Islet of Langerhans (tissue), 1 donor: ENCODE measurements at regions not wholly inside any gene's neighbourhood (a gene's known extent, or its start where the extent isn't known, plus 50 kb on each side); places are given as distances from the start of the nearest gene placed in this dataset.

Source experiments
- FAIRE-seq: peaks from one replicate; lab custom pipeline; 2011; peaks lifted over from hg19 to GRCh38; lab: Jason Lieb, UNC

DNA sequence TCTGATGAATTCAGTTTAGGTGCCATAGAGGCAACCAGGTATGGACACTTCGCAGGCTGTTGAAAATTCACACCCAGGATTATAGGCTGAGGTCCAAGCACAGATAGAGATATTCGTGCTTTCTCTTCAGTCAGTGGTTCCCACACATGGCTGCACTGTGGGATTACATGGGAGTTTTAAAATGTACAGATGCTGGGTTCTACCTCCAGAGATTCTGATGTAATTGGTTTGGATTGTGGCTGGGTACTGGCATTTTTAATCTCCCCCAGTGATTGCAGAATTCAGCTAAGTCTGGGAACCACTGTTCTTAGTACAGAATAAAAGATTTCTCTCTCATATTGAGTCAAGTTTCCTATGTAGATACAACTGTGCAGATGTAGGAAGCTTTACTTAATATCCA, 91.6 kb downstream of the FOXB1 start:
- no peak for FAIRE-seq

DNA sequence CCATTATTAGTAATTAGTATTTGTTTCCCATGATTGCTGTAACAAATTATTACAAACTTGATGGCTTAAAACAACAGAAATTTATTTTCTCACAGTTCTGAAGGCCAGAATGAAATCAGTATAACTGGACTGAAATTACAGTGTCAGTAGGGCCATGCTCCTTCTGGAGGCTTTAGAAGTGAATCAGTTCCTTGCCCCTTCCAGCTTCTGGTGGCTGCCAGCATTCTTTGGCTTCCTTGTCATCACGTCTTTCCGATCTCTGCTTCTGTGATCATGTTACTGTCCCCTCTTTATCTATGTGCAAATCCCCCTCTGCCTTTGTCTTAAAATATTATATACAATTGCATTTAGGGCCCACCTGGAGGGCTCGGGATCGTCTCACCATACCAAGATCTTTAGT, 92.0 kb downstream of the FOXB1 start:
- FAIRE-seq, result no peak

DNA sequence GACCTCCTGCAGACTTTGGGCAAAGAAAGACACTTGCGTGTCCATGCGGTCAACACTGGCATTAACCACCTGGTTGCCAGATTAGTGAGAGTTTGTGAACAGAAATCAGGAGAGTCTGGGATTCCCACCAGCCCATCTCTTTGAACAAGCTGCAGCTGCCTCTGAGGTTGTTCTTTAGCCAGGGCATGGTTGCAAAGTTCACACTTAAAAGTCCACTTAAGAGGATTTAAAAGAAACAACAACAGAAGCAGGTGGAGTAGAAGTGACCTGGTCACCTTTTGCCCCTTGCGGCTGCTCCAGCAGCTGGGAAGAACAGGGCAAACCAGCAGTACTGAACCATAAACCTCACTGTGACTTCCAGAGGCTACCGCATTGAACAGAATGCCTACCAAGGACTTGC, 97.3 kb downstream of the FOXB1 start:
- no peak for FAIRE-seq

DNA sequence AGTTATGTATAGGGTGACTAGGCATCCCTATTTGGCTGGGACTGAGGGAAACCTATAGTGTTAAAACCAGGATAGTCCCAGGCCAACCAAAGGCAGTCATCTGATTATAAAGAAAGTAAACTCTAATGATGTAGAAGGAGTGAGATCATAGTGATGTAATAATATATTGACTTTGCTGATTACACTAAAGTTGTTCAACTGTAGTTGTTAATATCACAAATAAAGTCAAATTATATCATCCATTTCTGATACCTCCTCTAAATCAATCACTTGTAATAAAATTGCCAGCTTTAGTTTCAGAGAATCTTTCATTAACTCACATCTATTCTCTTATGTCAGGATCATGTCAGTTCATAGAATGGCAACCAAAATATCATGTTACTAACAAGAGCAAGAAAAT, 98.6 kb downstream of the FOXB1 start:
- no peak for FAIRE-seq

DNA sequence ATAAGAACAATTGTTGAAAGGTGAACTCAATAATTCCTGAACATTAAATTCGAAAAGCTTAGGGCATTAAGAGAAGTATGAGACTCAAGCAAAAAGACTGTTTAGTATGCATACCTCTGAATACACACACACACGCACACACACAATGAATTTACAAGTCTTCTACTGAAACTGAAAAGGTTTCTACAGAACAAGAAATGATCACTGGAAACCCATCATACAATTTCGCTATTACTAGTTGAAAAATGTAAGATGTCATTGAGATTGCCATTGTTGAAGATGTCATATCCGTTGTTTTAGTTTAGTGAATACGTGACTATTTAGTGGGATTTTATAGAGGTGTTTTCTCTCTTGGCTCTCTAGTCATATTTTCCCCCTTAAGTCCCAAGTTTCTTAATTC, 106.8 kb downstream of the FOXB1 start:
- no peak for FAIRE-seq

DNA sequence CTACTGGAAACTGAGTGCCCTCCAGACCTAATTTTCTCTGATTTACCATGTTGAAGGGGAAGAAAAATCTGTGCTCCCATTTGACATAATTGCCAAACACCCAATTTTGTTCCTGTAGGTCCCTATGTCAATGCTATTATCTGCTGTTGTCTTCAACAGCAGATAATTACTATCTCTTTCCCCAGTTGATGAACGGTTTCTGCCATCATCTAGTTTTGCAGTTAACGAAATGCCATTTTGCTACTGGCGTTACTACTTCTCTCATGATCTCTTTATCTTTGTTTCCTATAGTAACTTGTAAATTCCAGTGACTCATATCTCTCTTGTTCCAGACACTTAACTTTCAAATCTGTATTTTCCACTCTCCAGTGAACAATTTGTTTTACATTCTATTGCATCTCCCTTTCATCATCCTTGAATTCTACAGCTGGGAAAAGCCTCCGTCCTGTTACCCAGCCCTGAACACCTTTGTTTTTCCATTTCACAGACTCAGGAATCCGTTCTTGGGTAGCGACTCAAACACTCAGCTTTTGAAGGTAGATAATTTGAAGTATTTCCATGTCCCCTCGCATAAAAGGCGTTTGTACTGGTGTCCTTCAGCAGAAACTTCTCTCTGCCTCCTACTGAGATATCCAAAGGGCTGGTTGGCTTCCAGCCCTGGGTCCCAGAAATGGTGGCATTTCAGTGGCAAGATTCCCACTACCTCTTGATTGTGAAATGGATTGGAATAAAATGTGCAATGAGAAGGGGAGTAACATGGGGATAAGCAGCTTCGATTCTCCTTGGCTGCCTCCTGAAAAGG, 111.7 kb downstream of the FOXB1 start:
- FAIRE-seq, result no peak

DNA sequence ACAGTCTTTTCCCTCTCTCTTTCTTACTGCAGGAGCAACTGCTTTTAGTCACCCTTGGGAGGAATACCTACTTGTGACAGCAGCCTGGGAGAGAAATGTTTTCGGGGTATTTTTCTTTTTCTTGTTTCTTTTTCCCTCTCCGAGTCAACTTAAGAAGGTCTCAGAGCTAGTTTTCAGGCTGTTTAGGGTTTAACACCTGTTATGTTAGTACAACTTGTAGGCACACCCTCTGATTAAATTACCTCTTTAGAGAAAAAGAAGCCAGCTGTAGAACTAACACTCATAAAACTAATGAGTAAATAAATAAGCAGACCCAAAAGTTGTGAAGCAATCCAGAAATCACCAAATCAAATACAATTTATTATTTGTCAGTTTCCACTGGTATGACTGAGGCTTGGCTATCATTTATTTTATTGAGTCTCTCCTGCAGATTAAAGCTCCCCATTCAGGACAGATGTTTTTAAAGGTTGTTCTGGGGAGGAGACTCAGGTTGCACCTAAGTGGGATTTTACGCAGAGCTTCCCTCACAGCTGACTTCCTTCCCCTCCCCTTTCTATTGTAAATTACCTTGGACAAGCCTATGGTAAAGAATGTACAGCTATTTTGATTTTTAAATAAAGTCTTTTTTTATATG, 112.5 kb downstream of the FOXB1 start:
- no peak for FAIRE-seq

DNA sequence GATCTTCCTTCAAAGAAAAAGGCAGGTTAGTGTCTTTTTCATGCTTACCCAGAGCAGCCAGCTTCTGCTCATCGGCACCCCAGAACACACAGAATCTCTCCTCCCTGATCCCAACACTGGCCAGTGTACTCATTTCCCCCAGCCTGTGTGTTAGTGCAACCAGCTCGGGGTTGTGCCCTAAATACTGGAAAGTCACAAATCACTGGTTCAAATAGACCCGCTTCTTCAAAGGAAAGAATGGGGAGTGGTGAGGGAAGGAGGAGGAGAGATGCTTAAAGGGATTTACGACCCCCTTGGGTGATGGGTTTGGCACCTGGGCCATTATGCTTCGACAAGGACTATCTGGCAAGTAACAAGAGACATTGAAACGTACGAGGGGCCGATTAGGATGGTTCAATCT, 114.0 kb downstream of the FOXB1 start:
- FAIRE-seq, result no peak

DNA sequence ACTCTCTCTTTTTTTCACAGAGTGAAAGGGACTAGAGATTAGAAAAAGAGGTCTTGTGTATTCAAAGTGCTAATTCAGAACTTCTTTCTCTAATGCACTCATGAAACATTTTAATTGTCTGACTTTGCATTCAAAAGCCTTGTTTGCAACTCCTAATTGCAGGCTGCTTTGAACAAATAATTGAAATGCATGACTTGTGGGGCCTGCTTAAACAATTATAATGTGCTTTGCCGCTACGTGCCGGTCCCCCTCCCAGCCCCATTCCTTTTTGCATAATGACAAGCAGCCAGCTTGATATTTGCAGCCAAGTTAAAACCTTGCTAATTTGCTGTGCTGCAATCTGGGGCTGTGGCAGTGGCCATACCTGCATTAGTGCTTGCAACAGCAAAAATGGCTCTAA, 114.5 kb downstream of the FOXB1 start:
- no peak for FAIRE-seq

DNA sequence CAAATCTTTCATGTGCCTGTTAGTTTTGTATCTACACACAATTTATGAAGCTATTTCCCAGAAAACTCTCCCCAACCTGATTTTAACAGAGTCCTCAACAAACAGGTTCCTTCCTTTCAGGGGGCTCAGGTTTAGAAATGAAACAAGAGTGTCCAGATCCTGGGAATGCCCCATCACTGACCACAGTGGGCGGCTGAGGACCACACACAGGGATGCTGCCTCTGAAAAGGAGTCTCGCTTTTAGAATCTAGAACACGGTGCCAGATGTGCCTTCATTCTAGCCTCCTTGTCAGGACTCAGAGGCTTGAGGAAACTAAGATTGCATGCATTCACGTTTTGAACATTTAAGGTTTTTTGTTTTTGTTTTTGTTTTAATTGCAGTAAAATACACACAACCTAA, 115.0 kb downstream of the FOXB1 start:
- no peak for FAIRE-seq

DNA sequence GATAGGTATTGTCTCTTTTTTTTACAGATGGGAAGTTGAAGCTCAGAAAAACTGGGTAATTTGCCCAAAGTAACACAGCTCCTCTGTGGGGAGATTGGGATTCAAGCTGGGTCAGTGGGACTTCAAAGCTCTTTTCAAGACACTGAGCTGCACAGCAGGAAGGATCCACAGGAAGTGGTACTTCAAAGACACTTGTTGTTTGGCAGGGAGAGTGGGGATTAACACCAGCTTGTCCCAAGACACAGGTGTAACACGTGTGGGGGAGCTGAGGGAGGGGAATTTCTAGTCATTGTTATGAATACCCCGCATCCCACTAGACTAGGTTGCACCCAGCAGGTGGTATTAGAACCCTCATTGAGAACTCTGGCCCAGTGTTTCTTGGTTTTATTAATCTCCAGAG, 116.0 kb downstream of the FOXB1 start:
- no peak for FAIRE-seq

DNA sequence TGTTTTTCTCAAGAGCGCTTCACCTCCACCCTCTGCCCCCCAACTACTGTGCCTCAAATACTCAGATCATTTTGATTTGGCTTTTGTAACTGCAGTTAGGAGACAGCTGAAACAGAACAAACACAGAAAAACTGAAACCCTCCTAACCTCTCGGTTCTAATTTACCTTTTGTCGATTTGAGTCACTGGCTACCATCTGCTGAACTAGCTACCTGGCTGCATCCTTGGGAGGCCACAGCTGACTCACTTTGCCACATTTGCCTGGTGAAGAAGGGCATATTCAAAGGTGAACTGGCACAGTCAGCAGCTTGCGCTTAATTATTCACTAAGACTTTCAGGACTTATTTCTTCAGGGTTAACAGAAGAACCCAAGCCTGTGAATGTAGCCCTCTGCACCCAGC, 117.7 kb downstream of the FOXB1 start:
- peak; percentile 55 for FAIRE-seq

DNA sequence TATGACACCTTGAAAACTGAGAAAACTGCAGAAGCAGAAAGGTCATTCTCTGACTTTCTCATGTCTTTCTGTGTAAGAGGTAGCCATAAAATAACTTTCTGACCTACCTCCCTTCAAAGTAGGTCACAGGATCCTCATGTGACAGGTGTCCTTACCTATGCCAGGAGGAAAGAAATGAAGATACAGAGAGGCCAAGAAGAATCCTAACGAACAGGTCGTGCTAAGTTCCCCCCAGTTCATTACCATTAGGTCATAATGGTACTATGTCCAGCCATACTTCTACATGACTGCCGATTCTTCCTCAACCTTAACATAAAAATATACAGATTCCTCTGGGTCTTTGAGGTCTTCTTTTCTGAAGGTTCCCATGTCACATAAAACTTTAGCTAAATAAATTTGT, 118.6 kb downstream of the FOXB1 start:
- FAIRE-seq, result no peak

DNA sequence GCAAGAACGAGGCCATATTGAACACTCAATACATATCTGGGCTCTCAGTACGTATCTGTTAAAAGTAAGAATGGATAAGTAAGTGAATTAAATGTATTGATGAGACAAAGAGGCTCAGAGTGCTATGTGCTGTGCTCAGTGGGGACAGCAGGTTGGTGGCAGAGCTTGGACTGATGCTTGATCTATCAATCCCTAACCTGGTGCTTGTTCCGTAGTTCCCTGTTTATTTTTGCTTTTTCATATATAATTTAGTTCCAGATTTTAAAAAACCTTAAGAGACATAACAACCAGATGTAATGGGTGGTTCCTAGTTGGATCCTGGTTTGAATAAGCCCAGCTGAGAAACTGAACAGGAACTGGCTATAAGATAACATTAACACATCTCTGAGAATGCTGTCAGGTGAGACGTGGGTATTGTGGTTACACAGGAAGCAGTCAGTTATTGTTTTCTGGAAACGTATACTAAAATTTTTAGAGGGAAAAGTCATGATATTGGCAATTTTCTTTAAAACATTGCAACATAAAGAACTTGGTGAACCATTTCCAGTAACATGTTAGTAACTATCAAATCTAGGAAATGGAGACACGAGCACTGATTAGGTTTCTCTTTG, 120.5 kb downstream of the FOXB1 start:
- no peak for FAIRE-seq

DNA sequence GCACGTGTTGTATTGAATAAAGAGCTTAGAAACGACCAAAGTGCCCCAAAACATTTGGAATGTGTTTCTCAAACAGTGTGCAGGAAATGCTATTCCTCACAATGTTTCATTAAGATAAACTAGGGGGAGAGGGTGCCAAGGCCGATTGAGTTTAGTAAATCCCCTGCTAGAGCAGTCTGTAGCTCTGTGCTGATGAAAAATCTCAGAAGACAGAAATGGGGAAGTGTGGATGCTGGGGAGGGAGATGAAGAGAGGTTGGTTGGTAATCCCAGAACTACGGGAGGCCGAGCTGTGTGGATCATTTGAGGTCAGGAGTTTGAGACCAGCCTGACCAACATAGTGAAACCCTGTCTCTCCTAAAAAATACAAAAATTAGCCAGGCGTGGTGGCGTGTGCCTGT, 121.2 kb downstream of the FOXB1 start:
- no peak for FAIRE-seq

DNA sequence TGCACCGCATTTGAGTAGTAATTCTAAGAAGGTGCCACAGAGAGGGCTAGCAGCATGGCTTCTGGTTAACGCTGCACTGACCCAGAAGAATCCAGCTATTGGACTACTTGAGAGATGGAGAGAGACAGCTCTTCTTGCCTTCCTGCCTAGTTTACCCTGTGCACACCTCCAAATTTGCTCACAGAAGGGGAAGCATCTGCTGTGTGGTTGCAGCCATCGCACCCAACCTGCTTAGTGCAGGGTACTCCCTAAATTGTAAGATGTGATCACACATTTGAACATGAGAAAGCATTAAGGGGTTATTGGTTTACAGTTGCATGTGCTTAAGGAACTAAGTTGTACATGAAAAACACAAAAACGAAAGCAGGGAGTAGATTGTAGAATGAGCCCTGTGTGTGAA, 122.1 kb downstream of the FOXB1 start:
- FAIRE-seq, result no peak

DNA sequence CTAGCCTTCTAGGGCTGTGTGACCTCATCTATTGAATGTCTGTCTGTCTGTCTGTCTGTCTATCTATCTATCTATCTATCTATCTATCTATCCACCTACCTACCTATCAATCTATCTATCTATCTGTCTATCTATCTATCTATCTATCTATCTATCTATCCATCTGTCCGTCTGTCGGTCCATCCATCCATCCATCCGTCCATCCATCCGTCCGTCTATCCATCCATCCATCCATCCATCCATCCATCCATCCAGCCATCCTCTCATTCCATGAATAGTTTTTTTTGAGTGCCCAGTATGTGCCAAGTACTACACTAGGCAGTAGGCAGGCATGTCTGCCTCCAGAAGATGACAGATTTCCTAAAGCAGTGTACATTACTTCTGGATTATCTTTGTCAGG, 122.5 kb downstream of the FOXB1 start:
- FAIRE-seq, result no peak

DNA sequence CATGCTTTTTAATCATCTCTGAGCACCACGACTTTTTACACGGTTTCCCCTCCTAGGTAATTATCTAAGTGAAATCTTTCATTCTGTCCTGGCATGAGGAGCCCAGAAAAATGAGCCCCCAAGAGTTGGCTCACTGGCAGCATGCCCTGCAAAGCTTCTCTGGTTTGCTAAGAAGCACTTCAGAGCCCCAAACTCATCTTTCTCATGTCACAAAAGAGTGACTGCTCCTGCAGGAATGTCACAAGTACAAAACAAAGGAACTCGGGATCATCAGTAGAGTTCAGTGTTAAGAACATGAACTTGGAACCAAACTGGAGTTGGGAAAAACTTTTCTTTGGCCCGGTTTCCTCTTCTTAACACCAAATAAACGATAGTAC, 123.9 kb downstream of the FOXB1 start:
- no peak for FAIRE-seq

DNA sequence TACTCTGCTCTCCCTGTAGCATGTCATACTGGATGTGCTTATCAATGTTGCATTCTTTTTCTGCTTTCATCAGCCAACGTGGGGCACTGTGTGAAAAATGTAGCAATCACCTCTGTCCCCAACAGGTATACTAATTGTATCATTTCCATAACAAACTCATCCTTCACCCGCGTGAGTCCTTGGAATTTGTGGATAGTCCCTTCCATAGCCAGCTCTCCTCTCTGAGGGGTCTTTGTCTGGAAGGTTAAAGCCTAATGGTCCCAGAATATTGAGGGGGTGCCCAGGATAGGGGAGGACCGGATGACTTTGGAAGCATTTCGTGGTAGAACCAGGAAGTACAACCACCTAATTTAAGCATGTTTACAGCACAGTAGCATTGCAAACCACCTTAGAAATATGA, 124.6 kb downstream of the FOXB1 start:
- no peak for FAIRE-seq

DNA sequence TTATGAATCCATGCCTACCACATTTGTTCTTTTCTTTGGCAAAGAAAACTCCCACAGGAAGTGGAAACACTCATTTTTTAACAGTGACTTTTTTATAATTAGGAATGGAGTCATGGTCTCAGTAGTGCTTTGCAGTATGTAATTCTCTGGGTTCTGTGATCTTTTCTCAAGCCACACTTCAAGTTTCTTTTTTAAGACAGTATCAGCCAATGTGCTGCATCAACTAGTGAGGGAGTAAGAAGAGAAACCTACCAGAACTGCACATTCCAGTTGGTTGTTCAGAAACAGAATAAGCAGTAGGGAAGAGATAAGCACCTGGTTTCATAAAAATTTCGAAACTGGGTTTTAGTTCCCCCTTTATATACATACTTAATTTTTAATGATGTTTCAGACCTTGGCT, 126.3 kb downstream of the FOXB1 start:
- FAIRE-seq, result no peak

DNA sequence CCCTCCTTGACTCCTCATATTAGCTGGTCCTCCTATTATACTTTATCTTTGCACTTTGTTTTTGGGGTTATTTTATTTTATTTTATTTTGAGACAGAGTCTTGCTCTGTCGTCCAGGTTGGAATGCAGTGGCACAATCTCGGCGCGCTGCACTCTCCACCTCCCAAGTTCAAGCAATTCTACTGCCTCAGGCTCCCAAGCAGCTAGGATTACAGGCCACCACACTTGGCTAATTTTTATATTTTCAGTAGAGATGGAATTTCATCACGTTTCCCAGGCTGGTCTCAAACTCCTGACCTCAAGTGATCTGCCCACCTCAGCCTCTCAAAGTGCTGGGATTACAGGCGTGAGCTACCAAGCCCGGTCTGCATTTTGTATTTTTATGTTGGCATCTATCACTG, 126.7 kb downstream of the FOXB1 start:
- no peak for FAIRE-seq

DNA sequence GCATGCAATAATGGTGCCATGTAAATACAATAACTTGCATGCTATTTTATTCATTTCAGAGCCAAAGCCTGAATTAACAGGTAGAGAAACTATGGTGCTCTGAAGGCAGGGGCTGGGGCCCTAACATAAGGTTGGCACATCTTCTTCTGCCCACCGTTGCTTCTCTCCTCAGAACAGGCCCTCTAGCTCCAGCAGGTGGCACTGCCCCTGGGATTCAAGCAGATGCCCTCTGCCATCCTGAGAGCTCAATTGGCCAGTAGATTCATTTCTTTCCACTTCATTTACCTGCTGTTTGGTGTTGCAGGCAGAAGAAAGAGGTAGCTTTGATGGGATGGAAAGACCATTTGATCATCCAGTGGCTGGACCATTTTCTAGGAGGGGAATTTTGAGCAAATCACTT, 130.5 kb downstream of the FOXB1 start:
- no peak for FAIRE-seq

DNA sequence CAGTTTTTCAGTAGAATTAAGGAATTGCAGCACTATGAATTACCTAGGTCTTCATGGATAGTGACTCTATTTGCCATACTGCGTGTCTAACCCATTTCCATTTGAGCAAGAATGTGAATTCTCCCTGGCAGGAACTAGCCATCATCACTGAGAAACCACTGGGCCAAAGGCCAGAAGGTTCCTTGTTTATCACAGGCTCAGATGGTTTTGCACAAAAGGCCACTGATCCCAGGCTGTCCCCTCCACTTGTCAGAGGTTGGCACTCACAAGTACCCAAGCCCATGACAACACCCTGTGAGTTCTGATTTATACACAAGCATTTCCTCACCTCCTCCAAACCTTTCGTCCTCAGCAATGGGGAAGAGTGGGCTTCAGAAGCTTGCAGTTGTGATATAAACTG, 131.8 kb downstream of the FOXB1 start:
- no peak for FAIRE-seq
